GM18498 (cell line): ENCODE measurements at regions not wholly inside any gene's neighbourhood (a gene's known extent, or its start where the extent isn't known, plus 50 kb on each side); places are given as distances from the start of the nearest gene placed in this dataset.

Source experiments
- ATAC-seq: cut with Tn5 transposase; IDR thresholded peaks from one replicate; pipeline ENCODE4 v1.9.1; 2021; ENCODE audit warnings: mild to moderate bottlenecking, moderate library complexity; ENCODE audit not compliant: unreplicated experiment

GRCh38 chr11:129590030-129590752 lies 214.5 kb downstream of the BARX2 start:
- no peak for ATAC-seq

GRCh38 chr11:129590753-129591475 lies 215.3 kb downstream of the BARX2 start:
- ATAC-seq: no peak

- no peak for ATAC-seq
Observed at GRCh38 chr11:129591527-129591926, 215.9 kb downstream of the BARX2 start.

DNA sequence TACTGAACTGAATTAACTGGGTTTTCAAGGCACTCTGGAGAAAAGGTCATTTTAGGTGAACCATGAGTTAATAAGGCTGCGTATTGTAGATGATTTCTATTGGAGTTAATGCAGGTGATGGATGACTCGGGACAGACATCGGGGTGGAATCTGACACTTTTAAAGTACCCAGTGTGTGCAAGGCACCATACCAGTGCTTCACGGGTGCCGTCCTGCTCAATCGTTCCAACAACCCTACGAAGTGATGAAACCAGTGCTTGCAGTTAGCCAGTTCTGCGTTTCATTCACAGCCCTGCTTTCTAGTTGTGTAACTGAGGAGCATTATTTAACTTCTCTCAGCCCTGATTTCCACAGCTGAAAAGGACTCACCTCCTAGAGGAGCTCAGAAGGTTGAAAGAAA lies 216.5 kb downstream of the BARX2 start:
- no peak for ATAC-seq

DNA sequence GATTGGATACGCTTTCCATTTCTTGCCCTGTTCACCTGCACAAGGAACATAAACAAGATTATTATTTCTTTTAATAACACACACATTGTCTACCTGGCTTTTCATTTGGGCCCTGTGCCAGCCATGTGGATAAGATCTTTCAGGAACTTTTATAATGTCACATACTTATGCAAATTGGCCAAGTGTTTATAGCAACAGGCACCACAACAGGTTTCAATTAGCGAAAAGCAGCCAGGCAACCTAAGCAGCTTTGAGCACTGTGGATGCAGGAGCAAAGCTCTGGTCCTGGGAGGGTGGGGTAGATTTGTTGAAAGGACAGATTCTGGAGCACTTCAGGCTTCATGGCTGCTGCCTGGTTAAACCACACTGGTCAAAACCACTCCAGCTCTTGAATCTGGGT lies 217.4 kb downstream of the BARX2 start:
- no peak for ATAC-seq

GRCh38 chr11:129595038-129595962 lies 219.7 kb downstream of the BARX2 start:
- ATAC-seq: no peak

- no peak for ATAC-seq
Observed at GRCh38 chr11:129596351-129596750, 219.3 kb upstream of the TMEM45B start.

- ATAC-seq: no peak
Observed at GRCh38 chr11:129598378-129598777, 217.3 kb upstream of the TMEM45B start.

- no peak for ATAC-seq
Observed at GRCh38 chr11:129605815-129606214, 209.8 kb upstream of the TMEM45B start.

DNA sequence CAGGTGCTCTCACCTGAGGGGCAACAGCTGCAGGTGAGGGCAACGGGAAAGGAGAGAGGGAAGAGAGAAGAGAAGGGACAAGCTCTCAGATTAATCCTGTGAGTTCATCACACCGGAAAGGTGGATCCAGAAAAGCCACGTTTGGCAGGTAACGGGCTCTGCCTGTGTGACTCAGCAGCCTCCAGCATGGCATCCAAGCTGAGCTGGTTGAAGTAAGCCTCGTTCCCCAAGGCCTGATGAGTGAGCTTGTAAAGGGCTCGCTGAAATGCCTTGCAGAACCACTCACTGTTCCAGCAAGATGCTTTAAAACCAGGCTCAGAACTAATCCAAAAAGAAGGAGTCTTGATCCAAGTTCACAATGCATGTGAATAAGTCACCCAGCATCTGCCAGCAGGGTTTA lies 206.9 kb upstream of the TMEM45B start:
- ATAC-seq: no peak

- ATAC-seq: no peak
Observed at GRCh38 chr11:129610125-129610524, 205.5 kb upstream of the TMEM45B start.

DNA sequence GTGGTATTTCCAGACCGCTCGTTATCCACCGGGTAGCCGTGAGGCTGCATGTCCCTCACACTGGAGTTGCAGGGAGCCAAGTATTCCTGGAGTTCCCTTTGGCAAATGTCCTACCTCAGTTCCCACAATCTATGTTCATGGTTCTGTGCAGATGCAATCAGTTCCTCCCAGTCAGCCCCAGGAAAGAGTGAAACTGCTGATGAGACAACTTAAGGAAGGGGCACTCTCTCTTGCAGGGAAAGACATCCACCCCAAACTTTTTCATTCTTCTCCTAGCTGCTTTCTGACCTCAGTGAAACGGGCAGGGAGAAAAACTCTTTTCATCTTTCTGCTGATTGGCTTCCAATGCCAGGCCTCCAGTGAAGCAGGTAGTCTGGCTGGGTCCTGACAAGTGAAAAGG lies 205.1 kb upstream of the TMEM45B start:
- ATAC-seq: no peak

- ATAC-seq: no peak
Observed at GRCh38 chr11:129611661-129612446, 203.8 kb upstream of the TMEM45B start.

- no peak for ATAC-seq
Observed at GRCh38 chr11:129612447-129612961, 203.1 kb upstream of the TMEM45B start.

GRCh38 chr11:129613071-129613470 lies 202.6 kb upstream of the TMEM45B start:
- no peak for ATAC-seq

GRCh38 chr11:129614256-129614944 lies 201.2 kb upstream of the TMEM45B start:
- ATAC-seq: no peak

DNA sequence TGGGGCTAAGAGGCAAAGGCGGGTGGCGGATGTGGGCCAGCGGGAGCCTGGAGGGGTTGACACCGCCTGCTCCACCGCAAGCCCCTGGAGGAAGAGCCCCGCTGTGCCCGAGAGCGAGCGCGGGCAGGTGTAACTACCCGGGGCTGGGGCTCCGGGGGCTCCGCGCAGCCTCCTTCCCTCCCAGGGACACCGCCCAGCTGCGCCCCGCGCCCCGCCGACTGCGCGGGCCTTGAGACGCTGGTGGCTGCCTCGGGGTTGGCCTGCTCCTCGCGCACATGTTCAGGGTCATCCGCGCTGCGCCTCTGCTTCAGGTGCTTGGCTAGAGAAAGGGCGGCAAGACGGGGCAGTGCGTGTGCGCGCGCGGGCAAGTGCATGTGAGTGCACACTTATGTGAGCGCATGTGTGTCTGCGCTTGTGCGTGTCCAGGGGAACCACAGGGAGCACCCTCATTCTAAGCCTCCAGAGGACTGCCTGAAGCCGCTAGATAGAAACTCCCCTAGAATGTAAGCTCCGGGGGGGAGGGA lies 197.5 kb upstream of the TMEM45B start:
- ATAC-seq: no peak

DNA sequence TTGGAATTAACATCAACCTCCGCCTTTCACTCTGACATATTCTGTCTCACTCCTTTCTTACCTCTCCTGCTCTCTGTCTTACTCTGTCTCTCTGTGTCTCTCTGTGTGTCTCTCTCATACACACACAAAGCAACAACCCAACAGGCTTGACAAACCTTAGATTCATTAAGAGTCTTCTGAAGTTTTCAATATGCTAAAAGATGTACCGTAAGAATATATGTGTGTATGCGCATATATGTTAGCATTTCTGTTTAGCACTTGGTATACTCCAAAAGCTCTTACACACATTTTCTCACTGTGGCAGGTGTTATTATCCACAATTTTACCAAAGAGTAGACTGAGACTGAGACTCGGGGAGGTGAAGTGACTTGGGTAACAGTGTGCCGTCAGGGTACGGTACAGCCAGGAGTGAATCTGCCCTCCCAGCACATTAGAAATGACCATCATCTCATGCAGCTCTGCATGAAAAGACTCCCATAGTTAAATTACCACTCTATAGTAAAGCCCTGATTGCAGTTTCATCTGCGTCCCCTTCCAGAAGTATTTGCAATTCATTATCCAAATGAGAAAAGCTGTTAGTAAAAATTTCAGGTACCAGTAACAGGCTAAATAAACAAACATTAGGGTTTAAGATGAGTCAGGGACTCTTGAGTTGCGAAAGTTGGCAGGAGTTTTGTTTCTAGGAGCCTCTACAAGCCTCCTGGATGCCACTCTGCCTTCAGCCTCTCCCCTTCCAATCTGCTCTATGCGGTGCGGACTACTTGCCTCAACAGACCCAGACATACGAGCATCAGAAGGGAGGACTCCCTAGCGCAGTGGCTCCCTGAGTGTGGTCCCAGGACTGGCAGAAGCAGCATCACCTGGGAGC lies 195.2 kb upstream of the TMEM45B start:
- no peak for ATAC-seq

DNA sequence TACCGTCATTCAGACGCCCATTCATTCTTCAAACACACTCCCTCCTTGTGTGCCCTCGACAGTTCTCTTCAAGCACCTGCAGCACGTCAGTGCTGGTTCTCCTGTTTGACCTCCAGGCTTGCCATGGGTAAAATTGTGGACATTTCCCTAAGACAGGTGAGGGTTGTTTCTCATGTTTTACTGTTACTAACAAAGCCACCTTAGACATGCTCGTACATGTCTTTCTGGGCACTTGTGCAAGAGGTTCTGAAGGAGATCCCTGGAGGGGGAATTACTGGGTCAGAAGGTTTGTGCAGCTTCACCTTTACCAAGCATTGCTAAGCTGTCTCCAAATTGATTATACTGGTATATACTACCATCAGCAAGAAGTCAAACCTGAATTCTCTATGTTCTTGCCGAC lies 189.7 kb upstream of the TMEM45B start:
- no peak for ATAC-seq
